ENCODE measurements at regions not wholly inside any gene's neighbourhood (a gene's known extent, or its start where the extent isn't known, plus 50 kb on each side); places are given as distances from the start of the nearest gene placed in this dataset.

- no peak overlapping the region for H3K27ac ChIP-seq (ENCODE audit: low read depth in 2 of 2, low read length in 2 of 2)
- H3K4me3 ChIP-seq (ENCODE audit: low read length in 2 of 2), result no peak overlapping the region
- no peaks in the 10 kb centered on the region for H3K27me3 ChIP-seq (ENCODE audit: control insufficient read depth in 2 of 2, insufficient read depth in 2 of 2, low read length in 2 of 2)
- no peaks in the 10 kb centered on the region for H3K4me1 ChIP-seq (ENCODE audit: control insufficient read depth in 2 of 2, insufficient read depth in 2 of 2, low read length in 2 of 2)
- H3K36me3 ChIP-seq (ENCODE audit: control insufficient read depth in 2 of 2, insufficient read depth in 2 of 2, low read length in 2 of 2), result no peaks in the 10 kb centered on the region
- H3K9me3 ChIP-seq (ENCODE audit: control insufficient read depth in 2 of 2, low read length in 2 of 2), result no peaks in the 10 kb centered on the region
- no peak overlapping the region for H3K9ac ChIP-seq (ENCODE audit: low read depth in 1 of 2, low read length in 2 of 2)
Measured at GRCh38 chr1:220325306-220325995, 53.2 kb upstream of the RAB3GAP2 start.

- no peaks in the 10 kb centered on the region for H3K36me3 ChIP-seq (ENCODE audit: control insufficient read depth in 2 of 2, insufficient read depth in 2 of 2, low read length in 2 of 2)
- H3K9ac ChIP-seq (ENCODE audit: low read depth in 1 of 2, low read length in 2 of 2), result no peak overlapping the region
- no peaks in the 10 kb centered on the region for H3K9me3 ChIP-seq (ENCODE audit: control insufficient read depth in 2 of 2, low read length in 2 of 2)
- no peak overlapping the region for H3K4me3 ChIP-seq (ENCODE audit: low read length in 2 of 2)
- no peak overlapping the region for H3K27ac ChIP-seq (ENCODE audit: low read depth in 2 of 2, low read length in 2 of 2)
- H3K4me1 ChIP-seq (ENCODE audit: control insufficient read depth in 2 of 2, insufficient read depth in 2 of 2, low read length in 2 of 2), result no peaks in the 10 kb centered on the region
- H3K27me3 ChIP-seq (ENCODE audit: control insufficient read depth in 2 of 2, insufficient read depth in 2 of 2, low read length in 2 of 2), result no peaks in the 10 kb centered on the region
Measured at GRCh38 chr1:220323717-220324116, 51.5 kb upstream of the RAB3GAP2 start.

- no peak overlapping the region for H3K4me3 ChIP-seq (ENCODE audit: low read length in 2 of 2)
- no peak overlapping the region for H3K9ac ChIP-seq (ENCODE audit: low read depth in 1 of 2, low read length in 2 of 2)
- H3K9me3 ChIP-seq (ENCODE audit: control insufficient read depth in 2 of 2, low read length in 2 of 2), result no peaks in the 10 kb centered on the region
- no peaks in the 10 kb centered on the region for H3K27me3 ChIP-seq (ENCODE audit: control insufficient read depth in 2 of 2, insufficient read depth in 2 of 2, low read length in 2 of 2)
- H3K27ac ChIP-seq (ENCODE audit: low read depth in 2 of 2, low read length in 2 of 2), result no peak overlapping the region
- no peaks in the 10 kb centered on the region for H3K4me1 ChIP-seq (ENCODE audit: control insufficient read depth in 2 of 2, insufficient read depth in 2 of 2, low read length in 2 of 2)
- no peaks in the 10 kb centered on the region for H3K36me3 ChIP-seq (ENCODE audit: control insufficient read depth in 2 of 2, insufficient read depth in 2 of 2, low read length in 2 of 2)
Measured at GRCh38 chr1:220322570-220322969, 50.3 kb upstream of the RAB3GAP2 start.
